ENCODE measurements at regions not wholly inside any gene's neighbourhood (a gene's known extent, or its start where the extent isn't known, plus 50 kb on each side); places are given as distances from the start of the nearest gene placed in this dataset.

- no peak for TF ChIP-seq TAF1 (IDR thresholded peaks at IDR 0.05; ENCODE audit: borderline replicate concordance, insufficient read depth, low read length)
- TF ChIP-seq REST (IDR thresholded peaks at IDR 0.05; ENCODE audit: insufficient read depth in 1 of 2, low read depth in 2 of 2, low read length in 2 of 2): no peak
- TF ChIP-seq POLR2AphosphoS5 (IDR thresholded peaks at IDR 0.05; ENCODE audit: low read depth, low read length): no peak
- no peak for TF ChIP-seq SIN3A (IDR thresholded peaks at IDR 0.05; ENCODE audit: borderline replicate concordance, insufficient read depth, low read length)
- no peak for TF ChIP-seq FOXP2 (optimal IDR thresholded peaks at IDR 0.05; ENCODE audit: borderline replicate concordance, extremely low read depth, extremely low read length, insufficient read depth)
Observed at GRCh38 chr15:70261083-70261482, 163.4 kb upstream of the TLE3 start.

- TF ChIP-seq REST (IDR thresholded peaks at IDR 0.05; ENCODE audit: insufficient read depth in 1 of 2, low read depth in 2 of 2, low read length in 2 of 2) (no peak), TAF1 (IDR thresholded peaks at IDR 0.05; ENCODE audit: borderline replicate concordance, insufficient read depth, low read length) (no peak), POLR2AphosphoS5 (IDR thresholded peaks at IDR 0.05; ENCODE audit: low read depth, low read length) (no peak), SIN3A (IDR thresholded peaks at IDR 0.05; ENCODE audit: borderline replicate concordance, insufficient read depth, low read length) (no peak), FOXP2 (optimal IDR thresholded peaks at IDR 0.05; ENCODE audit: borderline replicate concordance, extremely low read depth, extremely low read length, insufficient read depth) (no peak)
Observed at GRCh38 chr15:70260580-70260979, 162.9 kb upstream of the TLE3 start.

- no peak for TF ChIP-seq SIN3A (IDR thresholded peaks at IDR 0.05; ENCODE audit: borderline replicate concordance, insufficient read depth, low read length)
- TF ChIP-seq REST (IDR thresholded peaks at IDR 0.05; ENCODE audit: insufficient read depth in 1 of 2, low read depth in 2 of 2, low read length in 2 of 2): no peak
- no peak for TF ChIP-seq TAF1 (IDR thresholded peaks at IDR 0.05; ENCODE audit: borderline replicate concordance, insufficient read depth, low read length)
- no peak for TF ChIP-seq FOXP2 (optimal IDR thresholded peaks at IDR 0.05; ENCODE audit: borderline replicate concordance, extremely low read depth, extremely low read length, insufficient read depth)
- TF ChIP-seq POLR2AphosphoS5 (IDR thresholded peaks at IDR 0.05; ENCODE audit: low read depth, low read length): no peak
Observed at GRCh38 chr15:70259640-70260508, 162.2 kb upstream of the TLE3 start.

GRCh38 chr15:70259028-70259424 lies 161.3 kb upstream of the TLE3 start:
- TF ChIP-seq REST (IDR thresholded peaks at IDR 0.05; ENCODE audit: insufficient read depth in 1 of 2, low read depth in 2 of 2, low read length in 2 of 2) (no peak), SIN3A (IDR thresholded peaks at IDR 0.05; ENCODE audit: borderline replicate concordance, insufficient read depth, low read length) (no peak), POLR2AphosphoS5 (IDR thresholded peaks at IDR 0.05; ENCODE audit: low read depth, low read length) (no peak), TAF1 (IDR thresholded peaks at IDR 0.05; ENCODE audit: borderline replicate concordance, insufficient read depth, low read length) (no peak), FOXP2 (optimal IDR thresholded peaks at IDR 0.05; ENCODE audit: borderline replicate concordance, extremely low read depth, extremely low read length, insufficient read depth) (no peak)
